PC-9 (cell line): ENCODE measurements at regions not wholly inside any gene's neighbourhood (a gene's known extent, or its start where the extent isn't known, plus 50 kb on each side); places are given as distances from the start of the nearest gene placed in this dataset.

ENCODE experiments used
- BruUV-seq: library from RNA; stranded (reverse); fragments of 400-500 nt; replicated peaks from 2 replicates; lab custom pipeline; 2021; lab: Mats Ljungman, UMichigan
- CTCF ChIA-PET: fragments of 300-600 bp; sonication (Branson Sonifier 250); formaldehyde crosslinking; loops from one replicate; lab custom pipeline; 2022; ENCODE audit warnings: antibody characterized with exemption; lab: Charles Lee
- POLR2A ChIA-PET: fragments of 300-600 bp; sonication (Branson Sonifier 250); formaldehyde crosslinking; loops from one replicate; lab custom pipeline; 2022; ENCODE audit warnings: antibody characterized with exemption; ENCODE audit not compliant: unreplicated experiment; lab: Charles Lee
- DNase-seq, 2 experiments: peaks; one replicate each; pipeline versions ENCODE4 v3.0.0 to v3.0.0-alpha.2; 2015 to 2022; ENCODE audit warnings: mixed read lengths in 1 of 2
- H2AFZ ChIP-seq: fragments of 200-600 bp; sonication (generic); 2 replicates; pipeline ENCODE4 v1.8.1; 2017; ENCODE audit warnings: antibody characterized with exemption
- H3F3A ChIP-seq: fragments of 200-600 bp; sonication (generic); 2 replicates; pipeline ENCODE4 v1.8.1; 2017; ENCODE audit warnings: antibody characterized with exemption, mild to moderate bottlenecking, low read depth; ENCODE audit not compliant: insufficient read depth
- H3K27ac ChIP-seq: fragments of 200-600 bp; sonication (generic); 2 replicates; pipeline ENCODE4 v1.6.1; 2016; ENCODE audit warnings: mixed run types
- H3K27me3 ChIP-seq: fragments of 200-600 bp; sonication (generic); 2 replicates; pipeline ENCODE4 v1.6.1; 2016; ENCODE audit warnings: low read depth, mixed run types; ENCODE audit not compliant: insufficient read depth
- H3K36me3 ChIP-seq: fragments of 200-600 bp; sonication (generic); 2 replicates; pipeline ENCODE4 v1.6.1; 2016; ENCODE audit warnings: low read depth, mixed run types
- H3K4me1 ChIP-seq: fragments of 200-600 bp; sonication (generic); replicated peaks from 2 replicates; pipeline ENCODE4 v1.6.1; 2016; ENCODE audit warnings: mixed run types; ENCODE audit not compliant: insufficient read depth
- H3K4me2 ChIP-seq: fragments of 200-600 bp; sonication (generic); 2 replicates; pipeline ENCODE4 v1.6.1; 2017; ENCODE audit warnings: mixed run types
- H3K4me3 ChIP-seq: fragments of 200-600 bp; sonication (generic); 2 replicates; pipeline ENCODE4 v1.6.1; 2016; ENCODE audit warnings: mixed run types
- H3K79me2 ChIP-seq: fragments of 200-600 bp; sonication (generic); 2 replicates; pipeline ENCODE4 v1.6.1; 2017; ENCODE audit warnings: low read depth, mixed run types
- H3K9me2 ChIP-seq: fragments of 200-600 bp; sonication (generic); 2 replicates; pipeline ENCODE4 v1.8.1; 2017; ENCODE audit warnings: mild to moderate bottlenecking; ENCODE audit not compliant: insufficient read depth
- H3K9me3 ChIP-seq: fragments of 200-600 bp; sonication (generic); 2 replicates; pipeline ENCODE4 v1.8.1; 2016; ENCODE audit warnings: low read depth; ENCODE audit not compliant: insufficient read depth
- H4K20me1 ChIP-seq: fragments of 200-600 bp; sonication (generic); 2 replicates; pipeline ENCODE4 v1.8.1; 2017; ENCODE audit not compliant: insufficient read depth
- EZH2 ChIP-seq: fragments of 200-600 bp; sonication (generic); IDR thresholded peaks from 2 replicates; pipeline ENCODE4 v1.8.0; 2017; ENCODE audit warnings: antibody characterized with exemption, low read depth
- intact Hi-C: fragments of 100-400 bp; cut with micrococcal nuclease; formaldehyde crosslinking; loops from one replicate; pipeline ENCODE4 v1.10.0; 2022; ENCODE audit not compliant: unreplicated experiment
- TF ChIP-seq, protein P1 (sequence below): fragments of 200-600 bp; sonication (generic); conservative IDR thresholded peaks from 2 replicates; pipeline ENCODE4 v1.6.1; 2017; ENCODE audit warnings: mixed run types, antibody characterized with exemption, mild to moderate bottlenecking, moderate library complexity

DNA sequence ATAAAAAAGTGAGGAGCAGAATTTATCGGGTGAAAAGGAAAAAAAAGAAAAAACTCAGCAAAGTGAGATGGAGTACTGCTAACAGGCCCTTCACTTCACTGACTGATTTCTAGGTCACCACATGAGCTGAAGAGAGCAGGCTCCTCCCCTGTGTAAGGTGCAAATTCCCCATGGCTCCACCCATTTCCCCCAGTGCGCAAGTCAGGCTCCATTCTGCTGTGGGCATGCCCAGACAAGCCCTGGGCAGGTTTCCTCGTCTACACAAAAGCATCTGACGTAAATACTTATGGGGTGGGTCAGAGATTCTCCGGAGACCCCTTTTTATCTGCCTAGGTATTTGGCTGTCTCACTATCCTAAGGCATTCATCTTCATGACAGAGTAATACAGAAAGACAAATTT, 157.9 kb downstream of the MAGEB5 start:
- H3K36me3 ChIP-seq: no peaks in the 10 kb centered on the region
- no peak overlapping the region for H3K4me2 ChIP-seq
- H3K4me1 ChIP-seq: no peaks in the 10 kb centered on the region
- BruUV-seq: no TSS peak
- no peaks in the 10 kb centered on the region for H3K27me3 ChIP-seq
- no peak for TF ChIP-seq EZH2
- TF ChIP-seq, protein P1, sequence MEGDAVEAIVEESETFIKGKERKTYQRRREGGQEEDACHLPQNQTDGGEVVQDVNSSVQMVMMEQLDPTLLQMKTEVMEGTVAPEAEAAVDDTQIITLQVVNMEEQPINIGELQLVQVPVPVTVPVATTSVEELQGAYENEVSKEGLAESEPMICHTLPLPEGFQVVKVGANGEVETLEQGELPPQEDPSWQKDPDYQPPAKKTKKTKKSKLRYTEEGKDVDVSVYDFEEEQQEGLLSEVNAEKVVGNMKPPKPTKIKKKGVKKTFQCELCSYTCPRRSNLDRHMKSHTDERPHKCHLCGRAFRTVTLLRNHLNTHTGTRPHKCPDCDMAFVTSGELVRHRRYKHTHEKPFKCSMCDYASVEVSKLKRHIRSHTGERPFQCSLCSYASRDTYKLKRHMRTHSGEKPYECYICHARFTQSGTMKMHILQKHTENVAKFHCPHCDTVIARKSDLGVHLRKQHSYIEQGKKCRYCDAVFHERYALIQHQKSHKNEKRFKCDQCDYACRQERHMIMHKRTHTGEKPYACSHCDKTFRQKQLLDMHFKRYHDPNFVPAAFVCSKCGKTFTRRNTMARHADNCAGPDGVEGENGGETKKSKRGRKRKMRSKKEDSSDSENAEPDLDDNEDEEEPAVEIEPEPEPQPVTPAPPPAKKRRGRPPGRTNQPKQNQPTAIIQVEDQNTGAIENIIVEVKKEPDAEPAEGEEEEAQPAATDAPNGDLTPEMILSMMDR: no peak
- no peaks in the 10 kb centered on the region for H3F3A ChIP-seq
- no peak overlapping the region for H3K27ac ChIP-seq
- CTCF ChIA-PET: no interaction called here
- POLR2A ChIA-PET: no interaction called here
- DNase-seq: no peak
- intact Hi-C loops: no loop called here
- H3K9me2 ChIP-seq: no peaks in the 10 kb centered on the region
- H4K20me1 ChIP-seq: no peaks in the 10 kb centered on the region
- no peaks in the 10 kb centered on the region for H3K79me2 ChIP-seq
- no peaks in the 10 kb centered on the region for H3K9me3 ChIP-seq
- no peak overlapping the region for H3K4me3 ChIP-seq
- H2AFZ ChIP-seq: no peak overlapping the region

GRCh38 chrX:26352891-26353430, 137.0 kb downstream of the MAGEB5 start:
- no peaks in the 10 kb centered on the region for H4K20me1 ChIP-seq
- no TSS peak for BruUV-seq
- H3K27me3 ChIP-seq: no peaks in the 10 kb centered on the region
- no peaks in the 10 kb centered on the region for H3K79me2 ChIP-seq
- H3K4me3 ChIP-seq: no peak overlapping the region
- no peak overlapping the region for H3K27ac ChIP-seq
- no peak overlapping the region for H2AFZ ChIP-seq
- intact Hi-C loops: no loop called here
- no peaks in the 10 kb centered on the region for H3K4me1 ChIP-seq
- ChIA-PET CTCF (no interaction called here), POLR2A (no interaction called here)
- H3F3A ChIP-seq: no peaks in the 10 kb centered on the region
- no peaks in the 10 kb centered on the region for H3K9me2 ChIP-seq
- TF ChIP-seq, protein P1: no peak
- TF ChIP-seq EZH2: no peak
- no peaks in the 10 kb centered on the region for H3K36me3 ChIP-seq
- DNase-seq: no peak
- H3K4me2 ChIP-seq: no peak overlapping the region
- no peaks in the 10 kb centered on the region for H3K9me3 ChIP-seq

GRCh38 chrX:26347171-26347570, 131.2 kb downstream of the MAGEB5 start:
- POLR2A ChIA-PET: no interaction called here
- Histone ChIP-seq H3K27ac (no peak overlapping the region), H2AFZ (no peak overlapping the region), H3K4me3 (no peak overlapping the region), H3K27me3 (no peaks in the 10 kb centered on the region), H3F3A (no peaks in the 10 kb centered on the region), H3K4me2 (no peak overlapping the region), H4K20me1 (no peaks in the 10 kb centered on the region), H3K79me2 (no peaks in the 10 kb centered on the region), H3K36me3 (no peaks in the 10 kb centered on the region), H3K4me1 (no peaks in the 10 kb centered on the region), H3K9me2 (no peaks in the 10 kb centered on the region), H3K9me3 (no peaks in the 10 kb centered on the region)
- no peak for DNase-seq
- CTCF ChIA-PET: no interaction called here
- BruUV-seq: no TSS peak
- TF ChIP-seq EZH2: no peak
- TF ChIP-seq, protein P1: no peak
- intact Hi-C loops: no loop called here
